ENCODE measurements at regions not wholly inside any gene's neighbourhood (a gene's known extent, or its start where the extent isn't known, plus 50 kb on each side); places are given as distances from the start of the nearest gene placed in this dataset.

GRCh38 chr12:84631020-84631419 lies 281.6 kb downstream of the SLC6A15 start:
- DNase-seq (ENCODE audit: low read depth) = no peak
- no peak overlapping the region for H3K4me3 ChIP-seq (replicated peaks; ENCODE audit: low read depth, low read length)
- TF ChIP-seq CTCF (IDR thresholded peaks at IDR 0.05; ENCODE audit: low read length, missing control alignments) = no peak

- TF ChIP-seq CTCF (IDR thresholded peaks at IDR 0.05; ENCODE audit: low read length, missing control alignments) = no peak
- no peak overlapping the region for H3K4me3 ChIP-seq (replicated peaks; ENCODE audit: low read depth, low read length)
- no peak for DNase-seq (ENCODE audit: low read depth)
Observed at GRCh38 chr12:84627593-84627992, 285.0 kb downstream of the SLC6A15 start.

GRCh38 chr12:84624601-84625000 lies 288.0 kb downstream of the SLC6A15 start:
- TF ChIP-seq CTCF (IDR thresholded peaks at IDR 0.05; ENCODE audit: low read length, missing control alignments) = no peak
- no peak for DNase-seq (ENCODE audit: low read depth)

GRCh38 chr12:84619053-84619571 lies 293.5 kb downstream of the SLC6A15 start:
- peak; percentile 28 for TF ChIP-seq CTCF (IDR thresholded peaks at IDR 0.05; ENCODE audit: low read length, missing control alignments)
- H3K4me3 ChIP-seq (replicated peaks; ENCODE audit: low read depth, low read length) = no peak overlapping the region
- peak; percentile 8 for DNase-seq (ENCODE audit: low read depth)

More at GRCh38 chr12:84624601-84625000, 288.0 kb downstream of the SLC6A15 start:
- H3K4me3 ChIP-seq (replicated peaks; ENCODE audit: low read depth, low read length) = no peak overlapping the region

- no peak overlapping the region for H3K4me3 ChIP-seq (replicated peaks; ENCODE audit: low read depth, low read length)
- no peak for TF ChIP-seq CTCF (IDR thresholded peaks at IDR 0.05; ENCODE audit: low read length, missing control alignments)
- DNase-seq (ENCODE audit: low read depth) = no peak
Observed at GRCh38 chr12:84607170-84607819, 305.3 kb downstream of the SLC6A15 start.

- no peak for TF ChIP-seq CTCF (IDR thresholded peaks at IDR 0.05; ENCODE audit: low read length, missing control alignments)
- no peak for DNase-seq (ENCODE audit: low read depth)
- H3K4me3 ChIP-seq (replicated peaks; ENCODE audit: low read depth, low read length) = no peak overlapping the region
Observed at GRCh38 chr12:84605983-84606382, 306.6 kb downstream of the SLC6A15 start.

GRCh38 chr12:84604551-84604950 lies 308.0 kb downstream of the SLC6A15 start:
- TF ChIP-seq CTCF (IDR thresholded peaks at IDR 0.05; ENCODE audit: low read length, missing control alignments) = no peak
- no peak for DNase-seq (ENCODE audit: low read depth)
- H3K4me3 ChIP-seq (replicated peaks; ENCODE audit: low read depth, low read length) = no peak overlapping the region
